Adrenal gland (tissue), 9 donors: ENCODE measurements at regions not wholly inside any gene's neighbourhood (a gene's known extent, or its start where the extent isn't known, plus 50 kb on each side); places are given as distances from the start of the nearest gene placed in this dataset.

Experiments
- DNase-seq, 7 donors: peaks; one replicate each; pipeline ENCODE4 v3.0.0-alpha.2; 2019 to 2020
- H3K27ac ChIP-seq, 5 donors: fragments of 200-600 bp; sonication (generic) in 4 of 5; 1 replicate in 3 of 5; 2 replicates in 2 of 5; pipeline versions ENCODE4 v1.5.1 to v1.8.0; 2016 to 2020; ENCODE audit warnings: mild to moderate bottlenecking in 1 of 5
- H3K27me3 ChIP-seq: fragments of 200-600 bp; 2 replicates; pipeline ENCODE4 v1.8.0; 2021
- H3K36me3 ChIP-seq, 2 donors: fragments of 200-600 bp; replicated peaks in 1 of 2; 1 replicate in 1 of 2; 2 replicates in 1 of 2; pipeline versions ENCODE4 v1.5.1 to v1.8.0; 2018 to 2022
- H3K4me1 ChIP-seq, 2 donors: fragments of 200-600 bp; replicated peaks in 1 of 2; 1 replicate in 1 of 2; 2 replicates in 1 of 2; pipeline versions ENCODE4 v1.5.1 to v1.8.0; 2018 to 2021
- H3K4me3 ChIP-seq, 4 donors: fragments of 200-600 bp; sonication (generic) in 3 of 4; one replicate each; pipeline ENCODE4 v1.5.1; 2016 to 2018
- H3K9me3 ChIP-seq, 3 donors: fragments of 200-600 bp; sonication (generic) in 1 of 3; replicated peaks in 1 of 3; 1 replicate in 2 of 3; 2 replicates in 1 of 3; pipeline versions ENCODE4 v1.5.1 to v1.8.0; 2016 to 2021
- CTCF ChIP-seq, 6 experiments: fragments of 450-650 bp in 4 of 6; fragments of 200-600 bp in 2 of 6; sonication (generic) in 1 of 6; IDR thresholded peaks; 1 replicate in 5 of 6; 2 replicates in 1 of 6; pipeline versions ENCODE4 v1.5.1 to v1.8.0; 2016 to 2021; ENCODE audit warnings: antibody characterized with exemption in 6 of 6, mild to moderate bottlenecking in 2 of 6, moderate library complexity in 1 of 6
- POLR2A ChIP-seq, 2 donors: fragments of 450-650 bp; IDR thresholded peaks; one replicate each; pipeline ENCODE4 v1.6.1; 2017; ENCODE audit warnings: antibody characterized with exemption in 2 of 2, mild to moderate bottlenecking in 2 of 2, moderate library complexity in 1 of 2
- WGBS, 4 donors: extraction: QIAGEN DNeasy Blood & Tissue Kit in 2 of 4; methylation state at CpG; one replicate each; pipeline versions ENCODE4 v1.1.5 to v1.1.7; 2013 to 2017; 5-methylcytosine and 5-hydroxymethylcytosine counted together
- intact Hi-C, 2 donors: fragments of 100-400 bp; cut with DNase I; formaldehyde crosslinking; loops; one replicate each; pipeline versions ENCODE4 v1.14.1 to v1.15.0; 2022 to 2023
- donor health status: healthy with polysubstance abuse.
- donor health status: Bipolar disorder and iron deficiency.
- donor health status: DM: yes; HTN: yes; CAD: no.
- donor health status: DM: no; HTN: no; CAD: no.
- donor health status: DM: no; HTN: no; CAD: no.

- WGBS, 4 donors, result 53 to 76% (median 74%) methylated on average over 2 of the region's 2 CpGs
- no peak for DNase-seq
- TF ChIP-seq POLR2A (IDR thresholded peaks at IDR 0.05) (no peak), CTCF (IDR thresholded peaks at IDR 0.05) (no peak)
- Histone ChIP-seq H3K36me3 (no peaks in the 10 kb centered on the region), H3K27ac (no peak overlapping the region), H3K4me3 (no peak overlapping the region), H3K27me3 (no peaks in the 10 kb centered on the region), H3K4me1 (no peaks in the 10 kb centered on the region), H3K9me3 (no peaks in the 10 kb centered on the region)
- intact Hi-C loops, result no loop called here
These were observed 1062.5 kb downstream of the BCL11A start for GRCh38 chr2:59490994-59491393.

GRCh38 chr2:59490192-59490591 lies 1063.3 kb downstream of the BCL11A start:
- no peak for TF ChIP-seq POLR2A (IDR thresholded peaks at IDR 0.05)
- TF ChIP-seq CTCF (IDR thresholded peaks at IDR 0.05), result no peak
- H3K27ac ChIP-seq, result no peak overlapping the region
- intact Hi-C loops, result no loop called here
- H3K36me3 ChIP-seq, result no peaks in the 10 kb centered on the region
- 70 to 82% (median 79%) methylated on average over 2 of the region's 2 CpGs for WGBS, 4 donors
- no peaks in the 10 kb centered on the region for H3K9me3 ChIP-seq
- no peak for DNase-seq
- H3K4me3 ChIP-seq, result no peak overlapping the region
- H3K4me1 ChIP-seq, result no peaks in the 10 kb centered on the region
- H3K27me3 ChIP-seq, result no peaks in the 10 kb centered on the region

- H3K9me3 ChIP-seq, result no peaks in the 10 kb centered on the region
- no peak for DNase-seq
- H3K4me3 ChIP-seq, result no peak overlapping the region
- no peaks in the 10 kb centered on the region for H3K36me3 ChIP-seq
- no peaks in the 10 kb centered on the region for H3K27me3 ChIP-seq
- 81 to 89% (median 86%) methylated on average over 3 of the region's 3 CpGs for WGBS, 4 donors
- no peak for TF ChIP-seq CTCF (IDR thresholded peaks at IDR 0.05)
- no peak for TF ChIP-seq POLR2A (IDR thresholded peaks at IDR 0.05)
- H3K4me1 ChIP-seq, result no peaks in the 10 kb centered on the region
- H3K27ac ChIP-seq, result no peak overlapping the region
- intact Hi-C loops, result no loop called here
These were observed 1068.8 kb downstream of the BCL11A start for GRCh38 chr2:59484673-59485072.

- TF ChIP-seq CTCF (IDR thresholded peaks at IDR 0.05) (no peak), POLR2A (IDR thresholded peaks at IDR 0.05) (no peak)
- no peak for DNase-seq
- Histone ChIP-seq H3K9me3 (no peaks in the 10 kb centered on the region), H3K27me3 (no peaks in the 10 kb centered on the region), H3K27ac (no peak overlapping the region), H3K4me1 (no peaks in the 10 kb centered on the region), H3K36me3 (no peaks in the 10 kb centered on the region), H3K4me3 (no peak overlapping the region)
- intact Hi-C loops, result no loop called here
- WGBS, 4 donors, result 57 to 72% (median 70%) methylated on average over 4 of the region's 4 CpGs
These were observed 1090.0 kb downstream of the BCL11A start for GRCh38 chr2:59463426-59463825.
